Trophoblast cell (in vitro differentiated cells and primary cell): ENCODE measurements at regions not wholly inside any gene's neighbourhood (a gene's known extent, or its start where the extent isn't known, plus 50 kb on each side); places are given as distances from the start of the nearest gene placed in this dataset.

Source experiments
- DNase-seq, 2 donors: peaks; one replicate each; pipeline ENCODE4 v3.0.0-alpha.2; 2016
- H2AFZ ChIP-seq: 2 replicates; pipeline ENCODE4 v1.6.1; 2013; ENCODE audit warnings: low read length, moderate library complexity, mild to moderate bottlenecking; ENCODE audit not compliant: insufficient read depth, poor library complexity
- H2AK5ac ChIP-seq: 2 replicates; pipeline ENCODE4 v1.6.1; 2013; ENCODE audit warnings: mild to moderate bottlenecking, low read length
- H2BK120ac ChIP-seq: 2 replicates; pipeline ENCODE4 v1.6.1; 2013; ENCODE audit warnings: low read length, mild to moderate bottlenecking, moderate library complexity; ENCODE audit not compliant: insufficient read depth, poor library complexity
- H2BK12ac ChIP-seq: 2 replicates; pipeline ENCODE4 v1.6.1; 2013; ENCODE audit warnings: mild to moderate bottlenecking, low read length, moderate library complexity
- H2BK5ac ChIP-seq: 2 replicates; pipeline ENCODE4 v1.6.1; 2013; ENCODE audit warnings: low read length, low read depth, moderate library complexity, mild to moderate bottlenecking; ENCODE audit not compliant: poor library complexity
- H3K14ac ChIP-seq: 2 replicates; pipeline ENCODE4 v1.6.1; 2013; ENCODE audit warnings: mild to moderate bottlenecking, low read length
- H3K18ac ChIP-seq: 2 replicates; pipeline ENCODE4 v1.6.1; 2013; ENCODE audit warnings: mild to moderate bottlenecking, low read length
- H3K23ac ChIP-seq: 2 replicates; pipeline ENCODE4 v1.6.1; 2013; ENCODE audit warnings: low read length
- H3K27ac ChIP-seq: 2 replicates; pipeline ENCODE4 v1.5.1; 2013; ENCODE audit warnings: low read depth, mild to moderate bottlenecking, inconsistent platforms, low read length, moderate library complexity
- H3K27me3 ChIP-seq: 2 replicates; pipeline ENCODE4 v1.6.1; 2013; ENCODE audit warnings: inconsistent platforms, mild to moderate bottlenecking, low read length, moderate library complexity; ENCODE audit not compliant: insufficient read depth
- H3K36me3 ChIP-seq, 2 experiments: 1 replicate in 1 of 2; 2 replicates in 1 of 2; pipeline ENCODE4 v1.6.1; 2013; ENCODE audit warnings: low read length in 2 of 2, mild to moderate bottlenecking in 2 of 2, moderate library complexity in 1 of 2; ENCODE audit not compliant: insufficient read depth in 2 of 2, control insufficient read depth in 1 of 2
- H3K4ac ChIP-seq: 2 replicates; pipeline ENCODE4 v1.6.1; 2013; ENCODE audit warnings: low read depth, mild to moderate bottlenecking, low read length, moderate library complexity
- H3K4me1 ChIP-seq, 2 experiments: 1 replicate in 1 of 2; 2 replicates in 1 of 2; pipeline ENCODE4 v1.6.1; 2013; ENCODE audit warnings: low read length in 2 of 2, mild to moderate bottlenecking in 2 of 2, moderate library complexity in 1 of 2; ENCODE audit not compliant: insufficient read depth in 2 of 2, control insufficient read depth in 1 of 2
- H3K4me2 ChIP-seq: 2 replicates; pipeline ENCODE4 v1.6.1; 2013; ENCODE audit warnings: inconsistent platforms, mild to moderate bottlenecking, low read length, moderate library complexity
- H3K4me3 ChIP-seq: 2 replicates; pipeline ENCODE4 v1.5.1; 2013; ENCODE audit warnings: mild to moderate bottlenecking, low read depth, low read length, inconsistent platforms
- H3K79me1 ChIP-seq: one replicate; pipeline ENCODE4 v1.6.1; 2013; ENCODE audit warnings: low read length
- H3K79me2 ChIP-seq: 2 replicates; pipeline ENCODE4 v1.6.1; 2013; ENCODE audit warnings: low read length, mild to moderate bottlenecking; ENCODE audit not compliant: control insufficient read depth, insufficient read depth, poor library complexity
- H3K9ac ChIP-seq: 2 replicates; pipeline ENCODE4 v1.6.1; 2013; ENCODE audit warnings: mild to moderate bottlenecking, low read length
- H3K9me3 ChIP-seq: 2 replicates; pipeline ENCODE4 v1.6.1; 2013; ENCODE audit warnings: low read depth, mild to moderate bottlenecking, control low read depth, inconsistent platforms, low read length; ENCODE audit not compliant: insufficient read depth
- H4K12ac ChIP-seq: 2 replicates; pipeline ENCODE4 v1.6.1; 2013; ENCODE audit warnings: low read depth, mild to moderate bottlenecking, low read length, moderate library complexity
- H4K8ac ChIP-seq: 2 replicates; pipeline ENCODE4 v1.6.1; 2013; ENCODE audit warnings: low read depth, mild to moderate bottlenecking, low read length, moderate library complexity
- H4K91ac ChIP-seq: one replicate; pipeline ENCODE4 v1.6.1; 2013; ENCODE audit warnings: low read depth, mild to moderate bottlenecking, low read length, moderate library complexity
- WGBS: extraction: QIAGEN DNeasy Blood & Tissue Kit; methylation state at CpG from one replicate; pipeline ENCODE4 v1.1.7; 2013; ENCODE audit warnings: missing lambda C conversion rate; ENCODE audit not compliant: insufficient read length, insufficient coverage; ENCODE audit errors: extremely low coverage; 5-methylcytosine and 5-hydroxymethylcytosine counted together

GRCh38 chr7:17625043-17625442 is 315.3 kb downstream of the SNX13 start:
- Histone ChIP-seq H3K79me1 (no peaks in the 10 kb centered on the region), H3K4me2 (no peak overlapping the region), H4K8ac (no peak overlapping the region), H3K4ac (no peak overlapping the region), H2BK5ac (no peak overlapping the region), H2AFZ (no peak overlapping the region), H3K27me3 (no peaks in the 10 kb centered on the region), H2AK5ac (no peak overlapping the region), H4K91ac (no peak overlapping the region), H3K18ac (no peak overlapping the region), H3K4me1 (no peaks in the 10 kb centered on the region), H2BK12ac (no peak overlapping the region), H3K36me3 (no peaks in the 10 kb centered on the region), H2BK120ac (no peak overlapping the region), H3K79me2 (no peaks in the 10 kb centered on the region), H3K27ac (no peak overlapping the region), H3K4me3 (no peak overlapping the region), H3K23ac (no peak overlapping the region), H3K9ac (no peak overlapping the region), H3K14ac (no peak overlapping the region), H3K9me3 (no peaks in the 10 kb centered on the region), H4K12ac (no peak overlapping the region)
- DNase-seq = no peak
- WGBS = no CpG with 5 or more reads among the region's 3 CpGs

- Histone ChIP-seq H2AFZ (no peak overlapping the region), H3K9ac (no peak overlapping the region), H3K14ac (no peak overlapping the region), H3K4me2 (no peak overlapping the region), H3K27me3 (no peaks in the 10 kb centered on the region), H3K4me3 (no peak overlapping the region), H3K79me1 (no peaks in the 10 kb centered on the region), H3K23ac (no peak overlapping the region), H3K9me3 (no peaks in the 10 kb centered on the region), H3K18ac (no peak overlapping the region), H3K79me2 (no peaks in the 10 kb centered on the region), H2BK120ac (no peak overlapping the region), H4K91ac (no peak overlapping the region), H2BK12ac (no peak overlapping the region), H4K12ac (no peak overlapping the region), H2BK5ac (no peak overlapping the region), H3K4me1 (no peaks in the 10 kb centered on the region), H3K36me3 (no peaks in the 10 kb centered on the region), H4K8ac (no peak overlapping the region), H3K27ac (no peak overlapping the region), H2AK5ac (no peak overlapping the region), H3K4ac (no peak overlapping the region)
- DNase-seq = no peak
Observed at GRCh38 chr7:17626235-17626634, 314.1 kb downstream of the SNX13 start.

- no peak overlapping the region for H2BK12ac ChIP-seq
- WGBS = no CpG with 5 or more reads among the region's 3 CpGs
- H4K91ac ChIP-seq = no peak overlapping the region
- no peak overlapping the region for H2BK120ac ChIP-seq
- no peak overlapping the region for H3K23ac ChIP-seq
- H3K27ac ChIP-seq = no peak overlapping the region
- H3K4ac ChIP-seq = no peak overlapping the region
- H3K4me2 ChIP-seq = no peak overlapping the region
- no peak overlapping the region for H4K12ac ChIP-seq
- H3K27me3 ChIP-seq = no peaks in the 10 kb centered on the region
- H2AFZ ChIP-seq = no peak overlapping the region
- no peak overlapping the region for H3K18ac ChIP-seq
- no peaks in the 10 kb centered on the region for H3K79me1 ChIP-seq
- no peak overlapping the region for H2AK5ac ChIP-seq
- H3K79me2 ChIP-seq = no peaks in the 10 kb centered on the region
- no peaks in the 10 kb centered on the region for H3K4me1 ChIP-seq
- H2BK5ac ChIP-seq = no peak overlapping the region
- H3K14ac ChIP-seq = no peak overlapping the region
- no peak overlapping the region for H3K4me3 ChIP-seq
- no peaks in the 10 kb centered on the region for H3K36me3 ChIP-seq
- no peak for DNase-seq
- no peak overlapping the region for H3K9ac ChIP-seq
- H3K9me3 ChIP-seq = no peaks in the 10 kb centered on the region
- no peak overlapping the region for H4K8ac ChIP-seq
Observed at GRCh38 chr7:17631061-17631460, 309.2 kb downstream of the SNX13 start.

GRCh38 chr7:17632384-17632783 is 307.9 kb downstream of the SNX13 start:
- Histone ChIP-seq H3K27ac (no peak overlapping the region), H2AFZ (no peak overlapping the region), H3K18ac (no peak overlapping the region), H2AK5ac (no peak overlapping the region), H4K91ac (no peak overlapping the region), H3K79me1 (no peaks in the 10 kb centered on the region), H2BK120ac (no peak overlapping the region), H3K9me3 (no peaks in the 10 kb centered on the region), H3K4me3 (no peak overlapping the region), H3K4me1 (no peaks in the 10 kb centered on the region), H3K36me3 (no peaks in the 10 kb centered on the region), H3K9ac (no peak overlapping the region), H4K12ac (no peak overlapping the region), H4K8ac (no peak overlapping the region), H3K27me3 (no peaks in the 10 kb centered on the region), H3K23ac (no peak overlapping the region), H3K14ac (no peak overlapping the region), H3K79me2 (no peaks in the 10 kb centered on the region), H3K4ac (no peak overlapping the region), H2BK5ac (no peak overlapping the region), H3K4me2 (no peak overlapping the region), H2BK12ac (no peak overlapping the region)
- no CpG with 5 or more reads among the region's 2 CpGs for WGBS
- DNase-seq = no peak
